ENCODE measurements at regions not wholly inside any gene's neighbourhood (a gene's known extent, or its start where the extent isn't known, plus 50 kb on each side); places are given as distances from the start of the nearest gene placed in this dataset.
"Not testable (repeated sequence)": the region's sequence is repeated elsewhere in the genome, so short reads cannot be mapped to it uniquely, and the experiment has no call there.

GRCh38 chr5:36475942-36476341 is 130.5 kb upstream of the SLC1A3 start:
- not testable (repeated sequence) for DNase-seq (ENCODE audit: low read depth)

- DNase-seq (ENCODE audit: low read depth): no peak
These were observed 127.6 kb upstream of the SLC1A3 start for GRCh38 chr5:36478646-36479317.

GRCh38 chr5:36481454-36482120 is 124.8 kb upstream of the SLC1A3 start:
- DNase-seq (ENCODE audit: low read depth): no peak

DNA sequence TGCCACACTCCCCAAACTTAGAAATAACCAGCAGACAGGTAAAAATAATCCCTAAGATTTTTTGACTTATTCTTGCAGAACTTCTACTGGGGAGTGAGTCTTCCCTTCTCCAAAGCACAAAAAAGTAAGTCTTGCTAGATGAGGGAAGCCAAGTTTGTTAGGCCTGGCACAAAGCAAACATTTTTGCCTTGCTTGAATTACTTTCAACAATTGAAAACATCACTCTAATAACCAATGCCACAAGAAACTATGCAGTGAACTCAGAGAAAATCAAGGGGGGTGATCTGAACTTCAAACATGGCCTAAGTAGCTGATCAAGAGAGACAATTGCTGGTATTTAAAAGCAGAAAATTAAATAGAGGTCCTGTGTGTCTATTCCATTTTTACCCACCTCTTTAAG is 123.6 kb upstream of the SLC1A3 start:
- no peak for DNase-seq (ENCODE audit: low read depth)

DNA sequence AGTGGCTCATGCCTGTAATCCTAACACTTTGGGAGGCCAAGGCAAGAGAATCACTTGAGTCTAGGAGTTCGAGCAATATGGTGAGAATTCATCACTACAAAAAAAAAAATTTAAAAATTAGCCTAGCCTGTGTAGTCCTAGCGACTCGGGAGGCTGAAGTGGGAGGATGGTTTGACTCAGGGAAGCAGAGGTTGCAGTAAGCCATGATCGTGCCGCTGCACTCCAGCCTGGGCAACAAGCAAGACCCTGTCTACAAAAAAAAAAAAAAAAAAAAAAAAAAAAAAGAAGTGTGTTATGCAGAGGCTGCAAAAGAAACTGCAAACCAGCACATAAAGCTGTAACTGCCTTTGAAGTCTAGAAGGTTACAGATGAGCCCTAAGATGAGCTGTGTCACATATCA is 116.9 kb upstream of the SLC1A3 start:
- no peak for DNase-seq (ENCODE audit: low read depth)

DNA sequence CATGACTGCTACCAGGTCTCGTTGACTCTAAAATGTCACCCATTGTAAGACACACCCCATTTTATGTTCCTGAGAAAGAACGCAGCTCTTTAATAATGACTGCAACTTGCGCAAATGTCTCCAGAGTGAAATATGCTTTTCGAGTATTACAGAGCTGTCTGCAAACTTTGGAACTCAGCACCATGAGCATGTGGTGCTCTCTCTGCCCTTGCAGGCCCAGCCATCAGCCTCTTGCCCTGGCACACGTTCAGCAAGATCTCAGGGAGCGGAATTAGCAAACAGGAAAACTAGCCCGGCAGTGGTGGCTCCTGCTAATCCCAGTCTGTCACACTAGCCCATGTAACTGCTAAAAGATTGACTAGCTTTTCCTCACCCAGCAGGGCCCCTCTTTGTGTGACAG is 114.5 kb upstream of the SLC1A3 start:
- DNase-seq (ENCODE audit: low read depth): no peak

DNA sequence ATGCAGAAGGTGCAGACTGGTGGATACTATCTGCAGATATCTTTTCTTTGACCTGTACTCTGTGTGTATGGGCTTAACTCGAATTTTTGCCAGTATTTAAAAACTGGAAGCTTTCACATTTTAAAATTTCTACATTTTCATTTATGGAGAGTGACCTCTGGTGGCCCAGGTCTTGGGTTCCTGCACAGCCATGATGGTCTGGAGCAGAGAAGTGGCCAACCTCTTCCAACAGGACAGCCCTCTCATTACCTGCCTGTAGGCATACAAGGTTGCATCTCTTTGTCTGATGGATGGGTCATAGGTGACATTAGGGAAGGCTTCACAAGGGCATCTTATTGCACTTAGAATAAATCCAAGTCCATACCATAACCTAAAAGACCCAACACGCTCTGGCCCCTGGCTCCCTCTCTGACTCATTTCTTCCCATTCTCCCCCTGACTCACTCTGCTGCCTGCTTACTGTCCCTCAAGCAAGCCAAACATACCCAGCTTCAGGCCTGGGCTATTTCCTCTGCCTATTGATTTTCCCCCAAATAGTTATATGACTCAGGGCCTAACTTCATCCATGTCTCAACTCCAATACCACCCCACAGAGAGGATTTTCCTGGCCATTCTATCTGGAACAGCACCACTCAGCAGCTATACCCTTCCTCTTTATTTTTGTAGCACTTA is 113.3 kb upstream of the SLC1A3 start:
- peak; percentile 94 for DNase-seq (ENCODE audit: low read depth)

DNA sequence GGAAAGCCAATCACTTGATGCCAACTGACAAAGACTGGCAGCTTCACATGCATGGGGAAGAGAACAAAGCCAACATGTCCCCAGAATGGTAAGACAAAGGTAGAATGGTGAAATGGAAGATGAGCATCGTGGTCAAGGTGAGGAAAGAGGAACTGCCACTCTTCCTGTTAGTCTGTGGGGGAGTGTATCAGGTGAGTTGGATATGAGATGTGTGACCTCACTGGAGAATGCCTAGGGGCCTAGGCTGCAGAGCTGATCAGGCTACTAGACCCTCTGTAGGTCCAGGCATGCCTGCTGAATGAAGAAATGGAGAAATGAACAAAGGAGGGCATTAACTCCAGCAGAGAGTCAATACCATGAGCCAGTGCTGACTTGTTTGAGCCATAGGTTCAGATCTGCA is 112.4 kb upstream of the SLC1A3 start:
- DNase-seq (ENCODE audit: low read depth): no peak

- peak; percentile 68 for DNase-seq (ENCODE audit: low read depth)
These were observed 111.4 kb upstream of the SLC1A3 start for GRCh38 chr5:36494841-36495601.

- no peak for DNase-seq (ENCODE audit: low read depth)
These were observed 110.8 kb upstream of the SLC1A3 start for GRCh38 chr5:36495611-36496010.

DNA sequence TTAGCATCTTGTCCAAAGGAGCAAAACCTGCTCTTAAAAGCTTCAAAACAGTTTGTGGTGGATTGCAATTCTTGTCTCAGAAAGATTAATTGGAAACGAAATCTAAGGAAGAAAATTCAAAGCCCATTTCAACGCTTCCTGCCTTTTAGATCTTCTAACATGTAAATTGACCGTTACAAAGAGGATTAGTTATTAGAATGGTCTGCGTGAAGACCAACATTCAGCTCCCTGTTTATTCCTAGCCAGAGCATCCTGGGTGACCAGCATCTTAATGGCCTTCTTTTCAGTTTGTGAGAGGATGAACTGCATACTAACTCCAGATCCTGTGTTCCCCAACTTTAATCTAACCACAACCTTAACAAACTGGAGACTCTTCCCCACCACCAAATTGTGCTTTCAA is 109.9 kb upstream of the SLC1A3 start:
- DNase-seq (ENCODE audit: low read depth): no peak

- peak; percentile 98 for DNase-seq (ENCODE audit: low read depth)
These were observed 103.8 kb upstream of the SLC1A3 start for GRCh38 chr5:36502608-36503007.

DNA sequence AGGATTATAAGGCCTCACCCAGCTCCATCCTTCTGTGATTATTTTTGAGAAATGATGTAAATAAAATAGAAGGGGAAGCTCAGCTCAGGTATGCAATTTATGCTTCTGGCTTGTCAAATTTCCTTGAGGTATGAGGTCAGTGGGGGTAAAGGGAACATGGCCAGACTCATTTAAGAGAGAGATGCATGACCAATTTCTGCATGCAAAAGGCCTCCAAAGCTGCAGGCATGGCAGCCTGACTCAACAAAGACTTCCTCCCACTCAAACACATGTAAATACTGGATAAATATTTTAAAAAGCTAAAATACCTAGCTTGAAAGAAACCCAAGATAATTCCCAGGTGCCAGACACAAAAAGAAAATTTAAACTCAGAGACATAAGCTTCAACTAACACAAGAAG is 101.4 kb upstream of the SLC1A3 start:
- DNase-seq (ENCODE audit: low read depth): no peak

DNA sequence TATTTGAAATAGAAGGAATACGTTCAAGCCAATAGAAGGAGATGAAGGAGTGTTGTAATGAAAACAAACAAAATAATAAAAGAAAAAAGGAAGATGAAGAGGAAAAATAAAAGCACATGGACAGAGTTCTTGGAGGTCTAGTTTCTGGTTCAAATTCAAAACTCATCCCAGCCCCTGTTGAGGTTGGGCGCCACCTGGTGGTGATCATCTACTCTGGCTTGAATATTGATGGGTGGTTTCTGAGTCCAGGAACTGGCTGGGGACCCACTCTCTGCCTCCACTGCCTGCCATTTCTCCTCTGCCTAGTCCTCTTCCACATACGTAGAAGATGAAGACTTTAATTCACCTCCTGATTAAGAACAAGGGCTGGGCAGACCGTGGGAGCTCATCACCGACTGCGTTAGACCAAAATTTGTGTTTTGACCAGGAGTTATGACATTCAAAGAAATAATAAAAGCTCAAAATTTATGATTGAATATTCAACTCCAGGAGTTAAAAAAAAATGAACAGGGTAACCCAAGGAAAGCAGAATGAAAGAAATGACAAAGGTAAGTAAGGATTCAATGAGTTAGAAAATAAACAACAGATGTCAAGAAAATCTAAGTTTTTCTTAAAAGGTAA is 99.0 kb upstream of the SLC1A3 start:
- DNase-seq (ENCODE audit: low read depth): peak; percentile 69

DNA sequence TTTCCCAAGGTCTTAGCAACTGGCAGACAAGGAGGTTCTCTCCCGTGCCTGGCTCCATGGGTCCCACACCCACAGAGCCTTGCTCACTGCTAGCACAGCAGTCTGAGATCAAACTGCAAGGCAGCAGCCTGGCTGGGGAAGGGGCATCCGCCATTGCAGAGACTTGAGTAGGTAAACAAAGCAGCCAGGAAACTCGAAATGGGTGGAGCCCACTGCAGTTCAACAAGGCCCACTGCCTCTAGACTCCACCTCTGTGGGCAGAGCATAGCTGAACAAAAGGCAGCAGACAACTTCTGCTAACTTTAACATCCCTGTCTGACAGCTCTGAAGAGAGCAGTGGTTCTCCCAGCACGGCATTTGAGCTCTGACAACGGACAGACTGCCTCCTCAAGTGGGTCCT is 98.1 kb upstream of the SLC1A3 start:
- not testable (repeated sequence) for DNase-seq (ENCODE audit: low read depth)

GRCh38 chr5:36513647-36514046 is 92.8 kb upstream of the SLC1A3 start:
- not testable (repeated sequence) for DNase-seq (ENCODE audit: low read depth)

DNA sequence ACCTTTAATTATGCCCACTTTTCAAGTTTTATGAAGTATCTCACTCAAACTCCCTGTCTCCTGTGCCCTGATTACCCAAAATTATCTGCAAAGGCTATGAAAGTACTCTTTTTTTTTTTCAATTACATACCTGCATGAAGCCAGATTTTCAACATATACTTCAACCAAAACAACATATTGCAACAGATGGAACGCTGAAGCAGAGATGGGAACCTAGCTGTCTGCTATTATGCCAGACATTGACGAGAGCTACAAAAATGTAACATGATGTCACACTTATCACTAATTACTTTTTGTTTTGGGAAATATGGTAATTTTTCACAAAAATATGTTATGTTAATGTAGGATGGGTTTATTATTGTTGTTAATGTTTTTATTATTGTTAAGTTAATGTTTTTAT is 86.5 kb upstream of the SLC1A3 start:
- DNase-seq (ENCODE audit: low read depth): no peak

DNA sequence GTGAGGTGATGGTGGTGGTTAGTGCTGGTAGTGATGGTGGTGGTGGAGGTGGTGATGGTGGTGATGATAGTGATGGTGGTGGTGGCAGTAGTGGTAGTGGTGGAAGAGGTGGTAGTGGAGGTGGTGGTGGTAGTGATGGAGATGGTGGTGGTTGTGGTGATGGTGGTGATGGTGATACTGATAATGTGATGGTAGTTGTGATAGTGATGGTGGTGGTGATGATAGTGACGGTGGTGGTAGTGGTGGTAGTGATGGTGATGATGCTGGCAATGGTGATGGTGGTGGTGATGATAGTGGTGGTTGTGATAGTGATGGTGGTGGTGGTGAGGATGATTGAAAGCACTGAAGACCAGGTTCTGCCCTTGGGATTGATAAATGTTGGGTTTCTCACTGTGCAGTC is 85.2 kb upstream of the SLC1A3 start:
- no peak for DNase-seq (ENCODE audit: low read depth)

- DNase-seq (ENCODE audit: low read depth): no peak
These were observed 84.3 kb upstream of the SLC1A3 start for GRCh38 chr5:36521838-36522745.

- no peak for DNase-seq (ENCODE audit: low read depth)
These were observed 83.7 kb upstream of the SLC1A3 start for GRCh38 chr5:36522746-36523065.

DNA sequence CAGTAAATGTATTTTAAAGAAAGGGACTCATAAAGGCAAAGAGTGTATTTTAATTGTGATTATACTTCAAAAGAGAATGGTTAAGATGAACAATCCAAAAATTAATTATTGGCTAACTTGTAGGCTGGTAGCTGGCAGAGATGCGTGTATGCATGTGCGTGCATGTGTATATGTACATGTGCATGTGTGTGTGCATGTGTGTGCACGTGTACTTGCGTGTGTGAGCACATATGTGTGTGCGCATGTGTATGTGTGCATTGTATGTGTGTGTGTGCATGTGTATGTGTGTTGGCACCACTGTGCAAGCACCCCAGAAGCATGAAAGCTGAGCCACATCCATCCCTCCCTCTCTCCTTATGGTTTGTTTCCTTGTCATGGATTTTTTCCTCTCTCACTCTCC is 83.0 kb upstream of the SLC1A3 start:
- DNase-seq (ENCODE audit: low read depth): no peak
